Small intestine (tissue), 7 donors: ENCODE measurements at regions not wholly inside any gene's neighbourhood (a gene's known extent, or its start where the extent isn't known, plus 50 kb on each side); places are given as distances from the start of the nearest gene placed in this dataset.
A peak's percentile ranks its signal among the peaks of the same experiment; 100 is the strongest.

Experiments used
- DNase-seq, 2 donors: peaks; one replicate each; pipeline versions ENCODE4 v3.0.0 to v3.0.0-alpha.2; 2013
- FAIRE-seq: peaks from 2 replicates; lab custom pipeline; 2012; peaks lifted over from hg19 to GRCh38; lab: Jason Lieb, UNC
- H3K27ac ChIP-seq, 3 donors: one replicate each; pipeline ENCODE4 v1.5.1; 2013; ENCODE audit warnings: low read length in 2 of 3, mild to moderate bottlenecking in 2 of 3, control low read depth in 1 of 3, inconsistent platforms in 1 of 3, low read depth in 1 of 3, moderate library complexity in 1 of 3
- H3K27me3 ChIP-seq, 3 donors: one replicate each; pipeline ENCODE4 v1.6.1; 2013; ENCODE audit warnings: low read length in 3 of 3, inconsistent platforms in 1 of 3; ENCODE audit not compliant: control insufficient read depth in 3 of 3, insufficient read depth in 3 of 3
- H3K36me3 ChIP-seq, 3 donors: one replicate each; pipeline ENCODE4 v1.6.1; 2013; ENCODE audit warnings: low read length in 3 of 3, inconsistent platforms in 1 of 3, low read depth in 1 of 3, mild to moderate bottlenecking in 1 of 3, moderate library complexity in 1 of 3; ENCODE audit not compliant: control insufficient read depth in 3 of 3, insufficient read depth in 2 of 3
- H3K4me1 ChIP-seq, 3 donors: one replicate each; pipeline ENCODE4 v1.6.1; 2013; ENCODE audit warnings: low read length in 2 of 3, inconsistent platforms in 1 of 3, low read depth in 1 of 3, mild to moderate bottlenecking in 1 of 3, moderate library complexity in 1 of 3; ENCODE audit not compliant: control insufficient read depth in 3 of 3, insufficient read depth in 2 of 3
- H3K4me3 ChIP-seq, 3 donors: one replicate each; pipeline ENCODE4 v1.5.1; 2013; ENCODE audit warnings: low read length in 3 of 3, control low read depth in 1 of 3, inconsistent platforms in 1 of 3, low read depth in 1 of 3, mild to moderate bottlenecking in 1 of 3, moderate library complexity in 1 of 3
- H3K9me3 ChIP-seq, 2 donors: one replicate each; pipeline ENCODE4 v1.6.1; 2013; ENCODE audit warnings: low read depth in 1 of 2, low read length in 1 of 2; ENCODE audit not compliant: control insufficient read depth in 2 of 2, insufficient read depth in 1 of 2
- WGBS, 3 donors: extraction: QIAGEN DNeasy Blood & Tissue Kit; methylation state at CpG; one replicate each; pipeline ENCODE4 v1.1.7; 2013; 5-methylcytosine and 5-hydroxymethylcytosine counted together
- donor health status: healthy with polysubstance abuse.
- donor health status: control.
- donor health status: control.
- donor health status: Bipolar disorder and iron deficiency.
- donor health status: healthy.

- no peak overlapping the region for H3K4me3 ChIP-seq
- H3K27ac ChIP-seq, result no peak overlapping the region
- DNase-seq (no peak), FAIRE-seq (no peak)
- H3K36me3 ChIP-seq, result no peaks in the 10 kb centered on the region
- no peaks in the 10 kb centered on the region for H3K9me3 ChIP-seq
- 92 to 96% (median 94%) methylated on average over 2 of the region's 2 CpGs for WGBS, 3 donors
- H3K27me3 ChIP-seq, result no peaks in the 10 kb centered on the region
- peaks cover 0 to 3% (median 0%) of the 10 kb centered on the region in 3 donors for H3K4me1 ChIP-seq
Measured at GRCh38 chr2:221791844-221792243, 219.7 kb upstream of the EPHA4 start.

DNA sequence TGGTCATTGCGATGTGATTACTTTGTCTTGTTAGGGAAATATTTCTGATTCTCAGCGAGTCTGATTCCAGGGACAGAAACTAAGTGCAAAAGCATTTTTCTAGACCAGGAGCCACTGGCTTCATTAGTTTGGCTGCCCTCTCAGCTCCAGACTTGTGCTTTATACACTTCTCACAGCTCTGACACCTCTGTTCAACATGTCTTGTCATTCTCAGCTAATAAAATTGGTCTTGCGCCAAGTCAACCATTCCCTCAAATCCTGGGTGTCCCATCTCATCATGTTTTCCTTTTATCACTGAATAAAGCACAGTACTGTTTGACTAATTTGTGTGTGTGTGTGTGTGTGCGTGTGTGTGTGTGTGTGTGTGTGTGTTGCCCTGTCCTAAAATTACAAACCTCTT, 215.5 kb upstream of the EPHA4 start:
- Histone ChIP-seq H3K27ac (no peak overlapping the region), H3K9me3 (peaks cover 0 to 5% of the 10 kb centered on the region in 2 donors), H3K4me1 (no peaks in the 10 kb centered on the region), H3K4me3 (no peak overlapping the region), H3K36me3 (no peaks in the 10 kb centered on the region), H3K27me3 (no peaks in the 10 kb centered on the region)
- no peak for FAIRE-seq
- WGBS, 3 donors, result 70 to 71% (median 70%) methylated on average over 4 of the region's 4 CpGs
- DNase-seq, result no peak

- FAIRE-seq (no peak), DNase-seq (no peak)
- no peaks in the 10 kb centered on the region for H3K36me3 ChIP-seq
- no peaks in the 10 kb centered on the region for H3K4me1 ChIP-seq
- no peak overlapping the region for H3K4me3 ChIP-seq
- no peaks in the 10 kb centered on the region for H3K27me3 ChIP-seq
- H3K27ac ChIP-seq, result no peak overlapping the region
- WGBS, 3 donors, result 87 to 88% (median 87%) methylated on average over 5 of the region's 5 CpGs
- H3K9me3 ChIP-seq, result peaks cover 0 to 5% of the 10 kb centered on the region in 2 donors
Measured at GRCh38 chr2:221786297-221786926, 214.3 kb upstream of the EPHA4 start.

DNA sequence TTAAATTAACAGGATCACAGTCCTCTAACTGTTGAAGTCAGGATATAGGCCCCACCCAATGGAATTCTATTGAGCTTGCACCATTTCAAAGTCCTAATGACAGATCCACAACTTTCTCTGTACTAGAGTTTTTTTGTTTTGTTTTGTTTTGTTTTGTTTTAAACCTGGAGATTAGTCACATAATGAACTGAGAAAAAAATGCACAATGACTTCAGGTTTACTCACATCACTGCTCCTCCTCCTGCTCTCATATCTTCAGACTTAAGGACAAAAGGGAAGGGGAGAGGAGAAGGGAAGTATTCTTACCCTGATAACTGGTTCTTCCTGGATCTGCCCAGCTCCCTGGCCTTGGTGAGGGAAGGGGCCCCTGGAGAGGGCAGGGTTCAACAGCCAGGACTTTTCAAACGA, 208.2 kb upstream of the EPHA4 start:
- FAIRE-seq, result no peak

DNA sequence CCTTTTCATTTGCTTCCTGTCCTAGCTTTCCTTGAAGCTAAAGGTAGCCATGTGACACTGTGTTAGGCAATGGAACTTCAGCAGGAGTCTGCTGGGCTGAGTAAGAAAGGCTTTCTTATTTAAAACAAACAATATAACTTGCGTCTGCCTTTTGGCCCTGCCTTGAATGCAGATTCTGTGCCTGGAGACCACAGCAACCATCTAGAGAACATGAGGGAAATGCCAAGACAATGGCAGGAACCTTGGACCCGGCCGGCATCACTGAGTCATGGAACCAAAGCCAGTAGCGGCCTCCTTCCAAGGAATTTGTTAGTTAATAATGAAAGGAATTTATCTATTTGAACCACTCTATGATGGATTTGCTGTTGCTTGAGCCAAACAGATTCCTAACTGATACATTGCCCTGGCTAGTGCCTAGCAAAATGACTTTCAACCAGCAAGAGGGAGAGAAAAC, 207.5 kb upstream of the EPHA4 start:
- 69 to 86% (median 78%) methylated on average over 4 of the region's 4 CpGs for WGBS, 3 donors
- H3K27ac ChIP-seq, result peak overlapping the region in 1 of 3 donors; percentile 84
- H3K36me3 ChIP-seq, result no peaks in the 10 kb centered on the region
- FAIRE-seq (no peak), DNase-seq (peak in 1 of 2 donors; percentile 27)
- H3K4me1 ChIP-seq, result peaks cover 0 to 13% (median 0%) of the 10 kb centered on the region in 3 donors
- H3K9me3 ChIP-seq, result peaks cover 0 to 5% of the 10 kb centered on the region in 2 donors
- no peak overlapping the region for H3K4me3 ChIP-seq
- H3K27me3 ChIP-seq, result peaks cover 0 to 1% (median 0%) of the 10 kb centered on the region in 3 donors

More for the DNA sequence above, 208.2 kb upstream of the EPHA4 start:
- Histone ChIP-seq H3K27me3 (peaks cover 0 to 1% (median 0%) of the 10 kb centered on the region in 3 donors), H3K4me1 (peaks cover 0 to 13% (median 0%) of the 10 kb centered on the region in 3 donors), H3K27ac (peak overlapping the region in 1 of 3 donors; percentile 84), H3K4me3 (no peak overlapping the region), H3K36me3 (no peaks in the 10 kb centered on the region), H3K9me3 (peaks cover 0 to 5% of the 10 kb centered on the region in 2 donors)
- 22 to 35% (median 30%) methylated on average over 1 of the region's 1 CpG for WGBS, 3 donors
- DNase-seq, result peak in 1 of 2 donors; percentile 78

- peaks cover 0 to 13% (median 0%) of the 10 kb centered on the region in 3 donors for H3K4me1 ChIP-seq
- no peak overlapping the region for H3K4me3 ChIP-seq
- H3K36me3 ChIP-seq, result no peaks in the 10 kb centered on the region
- H3K27ac ChIP-seq, result no peak overlapping the region
- DNase-seq, result no peak
- H3K27me3 ChIP-seq, result peaks cover 0 to 1% (median 0%) of the 10 kb centered on the region in 3 donors
- 68 to 82% (median 69%) methylated on average over 4 of the region's 4 CpGs for WGBS, 3 donors
- peaks cover 0 to under 1% of the 10 kb centered on the region in 2 donors for H3K9me3 ChIP-seq
- no peak for FAIRE-seq
Measured at GRCh38 chr2:221778025-221778424, 205.9 kb upstream of the EPHA4 start.

- Histone ChIP-seq H3K27me3 (peaks cover 0 to 1% (median 0%) of the 10 kb centered on the region in 3 donors), H3K4me3 (no peak overlapping the region), H3K36me3 (no peaks in the 10 kb centered on the region), H3K4me1 (peaks cover 0 to 13% (median 0%) of the 10 kb centered on the region in 3 donors), H3K27ac (no peak overlapping the region), H3K9me3 (no peaks in the 10 kb centered on the region)
- DNase-seq (no peak), FAIRE-seq (no peak)
- 55 to 87% (median 65%) methylated on average over 1 of the region's 1 CpG for WGBS, 3 donors
Measured at GRCh38 chr2:221777119-221777518, 205.0 kb upstream of the EPHA4 start.

DNA sequence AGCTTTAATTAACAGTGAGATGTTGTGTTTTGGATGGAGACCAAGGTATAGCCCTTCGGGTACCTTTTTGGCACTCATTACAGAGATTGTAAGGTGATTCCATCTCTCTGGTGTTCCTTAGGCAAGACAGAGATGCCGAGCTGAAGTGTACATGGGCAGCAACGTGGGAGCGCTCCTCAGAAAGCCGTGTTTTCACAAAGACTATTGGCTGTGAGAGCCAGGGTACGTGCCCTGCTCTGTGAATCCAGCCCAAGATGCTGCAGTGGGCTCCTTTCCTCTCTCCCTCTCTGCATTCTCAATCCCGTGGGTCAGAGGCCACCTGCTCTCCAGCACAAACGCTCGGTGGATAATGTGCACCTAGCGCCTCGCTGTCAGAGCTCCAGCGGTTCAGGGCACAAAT, 203.0 kb upstream of the EPHA4 start:
- no peaks in the 10 kb centered on the region for H3K36me3 ChIP-seq
- H3K27ac ChIP-seq, result no peak overlapping the region
- FAIRE-seq (no peak), DNase-seq (no peak)
- no peaks in the 10 kb centered on the region for H3K9me3 ChIP-seq
- H3K27me3 ChIP-seq, result peaks cover 0 to 1% (median 0%) of the 10 kb centered on the region in 3 donors
- peaks cover 0 to 6% (median 0%) of the 10 kb centered on the region in 3 donors for H3K4me1 ChIP-seq
- WGBS, 3 donors, result 75 to 78% (median 75%) methylated on average over 12 of the region's 12 CpGs
- H3K4me3 ChIP-seq, result no peak overlapping the region
